Kasumi-1 (cell line): ENCODE measurements at regions not wholly inside any gene's neighbourhood (a gene's known extent, or its start where the extent isn't known, plus 50 kb on each side); places are given as distances from the start of the nearest gene placed in this dataset.

Experiments
- DNase-seq, 2 experiments: peaks; one replicate each; lab custom pipeline; 2025; lab: John Stamatoyannopoulos, UW

GRCh38 chr1:193726722-193727121 is 540.3 kb upstream of the B3GALT2 start:
- DNase-seq, result no peak

GRCh38 chr1:193712392-193712791 is 526.0 kb upstream of the B3GALT2 start:
- DNase-seq, result no peak

- no peak for DNase-seq
These were observed 523.2 kb upstream of the B3GALT2 start for GRCh38 chr1:193709607-193710006.

GRCh38 chr1:193707271-193708021 is 521.0 kb upstream of the B3GALT2 start:
- DNase-seq, result no peak

GRCh38 chr1:193706766-193707165 is 520.4 kb upstream of the B3GALT2 start:
- DNase-seq, result no peak

- no peak for DNase-seq
These were observed 519.2 kb upstream of the B3GALT2 start for GRCh38 chr1:193705554-193705981.

- DNase-seq, result no peak
These were observed 517.2 kb upstream of the B3GALT2 start for GRCh38 chr1:193703655-193704054.

GRCh38 chr1:193703121-193703520 is 516.7 kb upstream of the B3GALT2 start:
- no peak for DNase-seq

GRCh38 chr1:193701759-193702158 is 515.3 kb upstream of the B3GALT2 start:
- no peak for DNase-seq

- DNase-seq, result no peak
These were observed 514.4 kb upstream of the B3GALT2 start for GRCh38 chr1:193700710-193701355.

GRCh38 chr1:193699261-193699660 is 512.8 kb upstream of the B3GALT2 start:
- no peak for DNase-seq

- no peak for DNase-seq
These were observed 511.4 kb upstream of the B3GALT2 start for GRCh38 chr1:193697776-193698175.

GRCh38 chr1:193697115-193697762 is 510.8 kb upstream of the B3GALT2 start:
- no peak for DNase-seq

- DNase-seq, result no peak
These were observed 508.3 kb upstream of the B3GALT2 start for GRCh38 chr1:193694741-193695140.

GRCh38 chr1:193685986-193686385 is 499.6 kb upstream of the B3GALT2 start:
- DNase-seq, result peak; percentile 32 to 65

GRCh38 chr1:193681422-193681821 is 495.0 kb upstream of the B3GALT2 start:
- DNase-seq, result no peak

GRCh38 chr1:193680924-193681316 is 494.5 kb upstream of the B3GALT2 start:
- DNase-seq, result no peak

- no peak for DNase-seq
These were observed 494.0 kb upstream of the B3GALT2 start for GRCh38 chr1:193680247-193680923.

- DNase-seq, result no peak
These were observed 491.5 kb upstream of the B3GALT2 start for GRCh38 chr1:193677874-193678273.

- DNase-seq, result no peak
These were observed 490.7 kb upstream of the B3GALT2 start for GRCh38 chr1:193676996-193677549.

- DNase-seq, result no peak
These were observed 488.0 kb upstream of the B3GALT2 start for GRCh38 chr1:193674292-193674944.
